SK-N-MC (cell line): ENCODE measurements at regions not wholly inside any gene's neighbourhood (a gene's known extent, or its start where the extent isn't known, plus 50 kb on each side); places are given as distances from the start of the nearest gene placed in this dataset.

ENCODE experiments used
- EZH2 ChIP-seq: fragments of 200-600 bp; sonication (generic); IDR thresholded peaks from one replicate; pipeline ENCODE4 v1.6.1; 2017; ENCODE audit warnings: antibody characterized with exemption
- FOXP2 ChIP-seq: optimal IDR thresholded peaks from 2 replicates; pipeline ENCODE3; 2011; ENCODE audit warnings: mild to moderate bottlenecking, moderate library complexity; ENCODE audit not compliant: insufficient read depth; ENCODE audit errors: extremely low read length, control extremely low read depth
- POLR2AphosphoS5 ChIP-seq: IDR thresholded peaks from 2 replicates; pipeline ENCODE4 v1.6.1; 2012; ENCODE audit warnings: mild to moderate bottlenecking, low read depth, low read length, borderline replicate concordance

DNA sequence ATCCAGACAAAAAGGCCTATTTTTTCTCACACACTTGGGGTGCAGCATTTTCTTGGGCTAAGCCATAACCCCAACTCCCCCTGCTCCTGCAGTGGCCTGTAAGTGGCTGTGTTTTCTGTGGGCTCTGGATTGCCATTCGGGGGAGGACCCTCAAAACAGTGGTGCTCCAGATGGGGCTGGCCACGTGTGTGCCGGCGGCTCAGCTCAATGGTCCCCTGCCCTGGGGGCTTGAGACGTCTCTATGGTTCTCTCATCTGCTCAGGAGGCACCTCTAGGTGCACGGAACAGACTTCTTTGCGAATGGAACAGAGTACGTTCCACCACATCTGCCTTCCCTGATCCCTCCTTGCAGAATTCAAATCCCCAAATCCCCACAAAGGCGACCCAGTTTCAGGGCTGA lies 250.0 kb upstream of the SHH start:
- TF ChIP-seq POLR2AphosphoS5 (no peak), EZH2 (no peak), FOXP2 (no peak)
